PC-3 (cell line): ENCODE measurements at regions not wholly inside any gene's neighbourhood (a gene's known extent, or its start where the extent isn't known, plus 50 kb on each side); places are given as distances from the start of the nearest gene placed in this dataset.

Experiments used
- ATAC-seq: fragments of 200-7000 bp; cut with Tn5 transposase; 2 replicates; pipeline ENCODE4 v1.9.1; 2020; ENCODE audit warnings: mild to moderate bottlenecking, moderate library complexity
- BruUV-seq: library from RNA; stranded (reverse); fragments of 400-500 nt; replicated peaks from 2 replicates; lab custom pipeline; 2021; lab: Mats Ljungman, UMichigan
- CTCF ChIA-PET: fragments of 300-600 bp; sonication (Branson Sonifier 250); formaldehyde crosslinking; loops from one replicate; lab custom pipeline; 2022; ENCODE audit warnings: antibody characterized with exemption; lab: Charles Lee
- POLR2A ChIA-PET: fragments of 300-600 bp; sonication (Branson Sonifier 250); formaldehyde crosslinking; loops from one replicate; lab custom pipeline; 2022; ENCODE audit warnings: antibody characterized with exemption; ENCODE audit not compliant: unreplicated experiment; lab: Charles Lee
- DNase-seq: peaks from one replicate; pipeline ENCODE4 v3.0.0-alpha.2; 2015
- H2AFZ ChIP-seq: fragments of 300-600 bp; sonication (generic); 2 replicates; pipeline ENCODE4 v1.6.0; 2016; ENCODE audit warnings: antibody characterized with exemption, low read length
- H3F3A ChIP-seq: fragments of 300-600 bp; sonication (generic); one replicate; pipeline ENCODE4 v1.6.0; 2017; ENCODE audit warnings: antibody characterized with exemption, low read length, control low read depth, mild to moderate bottlenecking; ENCODE audit not compliant: unreplicated experiment
- H3K27ac ChIP-seq: fragments of 300-600 bp; sonication (generic); 2 replicates; pipeline ENCODE4 v1.5.1; 2016; ENCODE audit warnings: mild to moderate bottlenecking, low read length
- H3K27me3 ChIP-seq: fragments of 300-600 bp; sonication (generic); 2 replicates; pipeline ENCODE4 v1.6.1; 2016; ENCODE audit warnings: low read length, mixed read lengths
- H3K36me3 ChIP-seq: fragments of 300-600 bp; sonication (generic); 2 replicates; pipeline ENCODE4 v1.6.1; 2016; ENCODE audit warnings: low read depth, mixed run types, low read length, mixed read lengths
- H3K4me1 ChIP-seq: fragments of 300-600 bp; sonication (generic); 2 replicates; pipeline ENCODE4 v1.5.1; 2016; ENCODE audit warnings: low read length; ENCODE audit not compliant: insufficient read depth
- H3K4me2 ChIP-seq: fragments of 300-600 bp; sonication (generic); 2 replicates; pipeline ENCODE4 v1.6.0; 2016; ENCODE audit warnings: low read length
- H3K4me3 ChIP-seq: fragments of 300-600 bp; sonication (generic); 2 replicates; pipeline ENCODE4 v1.5.1; 2016; ENCODE audit warnings: mild to moderate bottlenecking, low read length, mixed read lengths
- H3K79me2 ChIP-seq: fragments of 300-600 bp; sonication (generic); 2 replicates; pipeline ENCODE4 v1.6.1; 2017; ENCODE audit warnings: low read length, mixed read lengths
- H3K9ac ChIP-seq: fragments of 300-600 bp; sonication (generic); 2 replicates; pipeline ENCODE4 v1.6.0; 2016; ENCODE audit warnings: mild to moderate bottlenecking, low read length
- H3K9me2 ChIP-seq: fragments of 300-600 bp; sonication (generic); replicated peaks from 2 replicates; pipeline ENCODE4 v1.6.1; 2016; ENCODE audit warnings: mixed run types, low read length, mixed read lengths
- H3K9me3 ChIP-seq: fragments of 300-600 bp; sonication (generic); 2 replicates; pipeline ENCODE4 v1.6.1; 2016; ENCODE audit warnings: low read length, mixed read lengths
- H4K20me1 ChIP-seq: fragments of 300-600 bp; sonication (generic); 2 replicates; pipeline ENCODE4 v1.6.1; 2016; ENCODE audit warnings: low read length, mixed read lengths
- CTCF ChIP-seq: fragments of 300-600 bp; sonication (generic); conservative IDR thresholded peaks from 2 replicates; pipeline ENCODE4 v1.5.1; 2017; ENCODE audit warnings: antibody characterized with exemption, low read depth, mild to moderate bottlenecking, low read length
- EZH2 ChIP-seq: fragments of 300-600 bp; sonication (generic); IDR thresholded peaks from one replicate; pipeline ENCODE4 v1.6.1; 2017; ENCODE audit warnings: antibody characterized with exemption, mild to moderate bottlenecking, low read length; ENCODE audit not compliant: unreplicated experiment
- EZH2phosphoT487 ChIP-seq: fragments of 300-600 bp; sonication (generic); IDR thresholded peaks from 2 replicates; pipeline ENCODE4 v1.6.1; 2018; ENCODE audit warnings: mild to moderate bottlenecking, antibody characterized with exemption, low read length, borderline replicate concordance
- intact Hi-C: fragments of 100-400 bp; cut with micrococcal nuclease; formaldehyde crosslinking; loops from 2 replicates; pipeline ENCODE4 v1.9.0; 2023

GRCh38 chr12:3965046-3965445 lies 91.8 kb upstream of the PARP11 start:
- no peak for DNase-seq
- ATAC-seq: no peak
- H3K79me2 ChIP-seq: no peaks in the 10 kb centered on the region
- no TSS peak for BruUV-seq
- intact Hi-C loops: no loop called here
- no peaks in the 10 kb centered on the region for H3K4me1 ChIP-seq
- H3K27me3 ChIP-seq: peaks cover 59% of the 10 kb centered on the region
- no peak overlapping the region for H3K9ac ChIP-seq
- no peak for TF ChIP-seq CTCF
- TF ChIP-seq EZH2phosphoT487: no peak
- TF ChIP-seq EZH2: no peak
- no peaks in the 10 kb centered on the region for H4K20me1 ChIP-seq
- H3K4me3 ChIP-seq: no peak overlapping the region
- no peak overlapping the region for H3K4me2 ChIP-seq
- ChIA-PET CTCF (no interaction called here), POLR2A (no interaction called here)
- H3K9me2 ChIP-seq: no peaks in the 10 kb centered on the region
- no peaks in the 10 kb centered on the region for H3K36me3 ChIP-seq
- no peak overlapping the region for H3K27ac ChIP-seq
- no peaks in the 10 kb centered on the region for H3K9me3 ChIP-seq
- H2AFZ ChIP-seq: no peak overlapping the region
- H3F3A ChIP-seq: no peaks in the 10 kb centered on the region

- ChIA-PET CTCF (no interaction called here), POLR2A (no interaction called here)
- H3K4me3 ChIP-seq: no peak overlapping the region
- intact Hi-C loops: no loop called here
- no peaks in the 10 kb centered on the region for H3K9me3 ChIP-seq
- ATAC-seq (no peak), DNase-seq (no peak)
- H3K27ac ChIP-seq: no peak overlapping the region
- H3K79me2 ChIP-seq: no peaks in the 10 kb centered on the region
- H3F3A ChIP-seq: no peaks in the 10 kb centered on the region
- H3K36me3 ChIP-seq: no peaks in the 10 kb centered on the region
- no peak overlapping the region for H3K9ac ChIP-seq
- H3K27me3 ChIP-seq: peaks cover 57% of the 10 kb centered on the region
- no peak overlapping the region for H3K4me2 ChIP-seq
- no peaks in the 10 kb centered on the region for H3K4me1 ChIP-seq
- TF ChIP-seq EZH2 (no peak), CTCF (peak; percentile 28; the same call in 1 of the 2 replicates)
- H4K20me1 ChIP-seq: no peaks in the 10 kb centered on the region
- BruUV-seq: no TSS peak
- H3K9me2 ChIP-seq: no peaks in the 10 kb centered on the region
- no peak overlapping the region for H2AFZ ChIP-seq
Measured at GRCh38 chr12:3964439-3964838, 91.2 kb upstream of the PARP11 start.

GRCh38 chr12:3962631-3963483 lies 89.7 kb upstream of the PARP11 start:
- DNase-seq (no peak), ATAC-seq (no peak)
- Histone ChIP-seq H3F3A (no peaks in the 10 kb centered on the region), H3K4me1 (no peaks in the 10 kb centered on the region), H3K9me2 (no peaks in the 10 kb centered on the region), H3K9ac (no peak overlapping the region), H3K27me3 (peaks cover 42% of the 10 kb centered on the region), H2AFZ (no peak overlapping the region), H3K27ac (no peak overlapping the region), H3K36me3 (no peaks in the 10 kb centered on the region), H3K9me3 (no peaks in the 10 kb centered on the region), H3K4me3 (no peak overlapping the region), H4K20me1 (no peaks in the 10 kb centered on the region), H3K79me2 (no peaks in the 10 kb centered on the region), H3K4me2 (no peak overlapping the region)
- TF ChIP-seq CTCF (no peak), EZH2phosphoT487 (no peak)
- BruUV-seq: no TSS peak
- ChIA-PET CTCF (no interaction called here), POLR2A (no interaction called here)
- intact Hi-C loops: no loop called here
